ENCODE measurements at regions not wholly inside any gene's neighbourhood (a gene's known extent, or its start where the extent isn't known, plus 50 kb on each side); places are given as distances from the start of the nearest gene placed in this dataset.

GRCh38 chr5:101176605-101177004 is 273.5 kb upstream of the ST8SIA4 start:
- CTCF ChIA-PET (ENCODE audit: unreplicated experiment): no interaction called here
- H3K36me3 ChIP-seq (ENCODE audit: insufficient read depth, low read length): no peaks in the 10 kb centered on the region
- POLR2A ChIA-PET: no interaction called here
- TF ChIP-seq CTCF (conservative IDR thresholded peaks at IDR 0.05; ENCODE audit: low read length) (no peak), EZH2phosphoT487 (IDR thresholded peaks at IDR 0.05; ENCODE audit: borderline replicate concordance, low read depth, low read length) (no peak)
- BruUV-seq (replicated peaks): no TSS peak
- no peak overlapping the region for H2AFZ ChIP-seq (ENCODE audit: low read length)
- no peaks in the 10 kb centered on the region for H3K79me2 ChIP-seq (ENCODE audit: insufficient read depth, low read depth, low read length)
- no peaks in the 10 kb centered on the region for H3K4me1 ChIP-seq (ENCODE audit: insufficient read depth, low read length, poor library complexity, severe bottlenecking)
- no peaks in the 10 kb centered on the region for H3K9me2 ChIP-seq (ENCODE audit: insufficient read depth, low read length)
- H4K20me1 ChIP-seq (ENCODE audit: insufficient read depth, low read length): no peaks in the 10 kb centered on the region
- H3K4me2 ChIP-seq (ENCODE audit: low read length): no peak overlapping the region
- intact Hi-C loops (cut with micrococcal nuclease; ENCODE audit: unreplicated experiment): no loop called here
- H3K9me3 ChIP-seq (ENCODE audit: low read length): 0 out of 2 replicates have a peak, but pooled peaks cover 3% of the 10 kb centered on the region
- DNase-seq (ENCODE audit: low spot score): peak; percentile 1
- no peak overlapping the region for H3K4me3 ChIP-seq (ENCODE audit: low read depth, low read length, poor library complexity, severe bottlenecking)
- no peak overlapping the region for H3K27ac ChIP-seq (ENCODE audit: low read depth, low read length, poor library complexity, severe bottlenecking)

- Histone ChIP-seq H3K9me3 (ENCODE audit: low read length) (0 out of 2 replicates have a peak, but pooled peaks cover 3% of the 10 kb centered on the region), H2AFZ (ENCODE audit: low read length) (no peak overlapping the region), H3K79me2 (ENCODE audit: insufficient read depth, low read depth, low read length) (no peaks in the 10 kb centered on the region), H3K36me3 (ENCODE audit: insufficient read depth, low read length) (no peaks in the 10 kb centered on the region), H4K20me1 (ENCODE audit: insufficient read depth, low read length) (no peaks in the 10 kb centered on the region), H3K4me2 (ENCODE audit: low read length) (no peak overlapping the region), H3K9me2 (ENCODE audit: insufficient read depth, low read length) (no peaks in the 10 kb centered on the region), H3K27ac (ENCODE audit: low read depth, low read length, poor library complexity, severe bottlenecking) (no peak overlapping the region), H3K4me1 (ENCODE audit: insufficient read depth, low read length, poor library complexity, severe bottlenecking) (no peaks in the 10 kb centered on the region), H3K4me3 (ENCODE audit: low read depth, low read length, poor library complexity, severe bottlenecking) (no peak overlapping the region)
- ChIA-PET POLR2A (no interaction called here), CTCF (ENCODE audit: unreplicated experiment) (no interaction called here)
- TF ChIP-seq CTCF (conservative IDR thresholded peaks at IDR 0.05; ENCODE audit: low read length) (no peak), EZH2phosphoT487 (IDR thresholded peaks at IDR 0.05; ENCODE audit: borderline replicate concordance, low read depth, low read length) (no peak)
- intact Hi-C loops (cut with micrococcal nuclease; ENCODE audit: unreplicated experiment): no loop called here
- BruUV-seq (replicated peaks): no TSS peak
- DNase-seq (ENCODE audit: low spot score): no peak
Measured at GRCh38 chr5:101174981-101175380, 271.9 kb upstream of the ST8SIA4 start.

GRCh38 chr5:101163088-101163487 is 260.0 kb upstream of the ST8SIA4 start:
- intact Hi-C loops (cut with micrococcal nuclease; ENCODE audit: unreplicated experiment): no loop called here
- H3K9me2 ChIP-seq (ENCODE audit: insufficient read depth, low read length): no peaks in the 10 kb centered on the region
- no peaks in the 10 kb centered on the region for H3K4me1 ChIP-seq (ENCODE audit: insufficient read depth, low read length, poor library complexity, severe bottlenecking)
- no peak for DNase-seq (ENCODE audit: low spot score)
- no peak overlapping the region for H3K4me2 ChIP-seq (ENCODE audit: low read length)
- TF ChIP-seq EZH2phosphoT487 (IDR thresholded peaks at IDR 0.05; ENCODE audit: borderline replicate concordance, low read depth, low read length): no peak
- no peak for TF ChIP-seq CTCF (conservative IDR thresholded peaks at IDR 0.05; ENCODE audit: low read length)
- no peaks in the 10 kb centered on the region for H3K79me2 ChIP-seq (ENCODE audit: insufficient read depth, low read depth, low read length)
- H3K9me3 ChIP-seq (ENCODE audit: low read length): no peaks in the 10 kb centered on the region
- H3K36me3 ChIP-seq (ENCODE audit: insufficient read depth, low read length): no peaks in the 10 kb centered on the region
- BruUV-seq (replicated peaks): no TSS peak
- no peak overlapping the region for H3K4me3 ChIP-seq (ENCODE audit: low read depth, low read length, poor library complexity, severe bottlenecking)
- ChIA-PET CTCF (ENCODE audit: unreplicated experiment) (interaction anchor here (1.0 kb wide), 1 partner anchor 19 kb away, joined by 3 read pairs; no protein-coding TSS in a partner anchor), POLR2A (no interaction called here)
- no peaks in the 10 kb centered on the region for H4K20me1 ChIP-seq (ENCODE audit: insufficient read depth, low read length)
- H2AFZ ChIP-seq (ENCODE audit: low read length): no peak overlapping the region
- no peak overlapping the region for H3K27ac ChIP-seq (ENCODE audit: low read depth, low read length, poor library complexity, severe bottlenecking)

Measured in OCI-LY7 (cell line).